ENCODE measurements at regions not wholly inside any gene's neighbourhood (a gene's known extent, or its start where the extent isn't known, plus 50 kb on each side); places are given as distances from the start of the nearest gene placed in this dataset.

DNA sequence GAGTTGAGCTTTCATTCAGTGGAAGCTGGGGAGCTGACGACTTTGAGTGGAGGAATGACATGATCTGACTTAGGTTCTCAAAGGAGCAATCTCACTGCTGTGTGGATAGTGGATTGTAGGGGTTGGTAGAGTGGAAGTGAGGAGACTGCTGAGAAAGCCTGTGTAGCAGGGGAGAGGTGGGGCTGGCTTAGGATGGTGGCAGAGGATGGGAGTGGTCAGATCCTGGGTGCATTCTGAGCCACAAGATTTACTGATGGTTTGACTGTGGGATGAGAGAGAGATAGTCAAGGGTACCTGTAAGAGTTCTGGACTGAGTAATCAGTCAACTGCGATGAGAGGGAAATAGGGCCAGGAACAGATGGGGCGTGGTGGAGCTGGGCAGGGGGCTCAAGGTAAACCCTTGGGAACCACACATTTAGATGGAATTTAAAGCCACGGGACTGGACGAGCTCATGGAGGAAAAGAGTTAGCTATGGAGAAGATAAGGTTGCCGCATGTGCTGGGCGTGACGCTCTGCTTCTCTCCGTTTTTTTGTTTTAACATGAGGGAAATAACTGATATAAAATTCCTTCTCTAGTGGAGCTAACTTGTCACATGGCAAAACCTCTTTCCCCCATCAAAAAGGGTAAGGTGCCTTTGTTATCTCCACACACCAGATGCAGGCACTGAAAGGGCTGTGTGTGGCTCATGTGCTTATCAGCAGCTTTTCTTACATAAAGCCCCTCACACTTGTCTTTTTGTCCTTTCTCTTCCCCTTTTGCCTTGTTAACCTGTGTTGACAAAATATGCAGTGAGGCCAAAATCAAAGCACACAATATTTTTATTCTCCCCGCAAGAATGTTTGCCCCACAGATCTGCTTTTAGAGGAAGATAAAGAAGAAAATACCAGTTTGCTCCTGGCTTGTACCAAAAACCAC lies 379.8 kb downstream of the TSN start:
- Histone ChIP-seq H3K27me3 (replicated peaks) (0 out of 2 replicates have a peak, but pooled peaks cover under 1% of the 10 kb centered on the region), H3K4me1 (replicated peaks) (no peaks in the 10 kb centered on the region), H3K4me3 (no peak overlapping the region), H3K36me3 (no peaks in the 10 kb centered on the region), H3K27ac (no peak overlapping the region), H3K9me3 (replicated peaks) (no peaks in the 10 kb centered on the region; the same call in 1 of the 2 replicates)
- no peak for DNase-seq (ENCODE audit: low read depth in 1 of 2, low spot score in 2 of 2)

- Histone ChIP-seq H3K9me3 (replicated peaks) (no peaks in the 10 kb centered on the region; the same call in 1 of the 2 replicates), H3K27ac (no peak overlapping the region)
Observed at GRCh38 chr2:122136056-122136455, 380.6 kb downstream of the TSN start.

GRCh38 chr2:122138561-122138960 lies 383.1 kb downstream of the TSN start:
- H3K9me3 ChIP-seq (replicated peaks): no peaks in the 10 kb centered on the region
- 0 out of 2 replicates have a peak, but pooled peaks cover 4% of the 10 kb centered on the region for H3K27me3 ChIP-seq (replicated peaks)
- no peak for DNase-seq (ENCODE audit: low read depth in 1 of 2, low spot score in 2 of 2)
- H3K4me3 ChIP-seq: no peak overlapping the region
- no peaks in the 10 kb centered on the region for H3K4me1 ChIP-seq (replicated peaks)
- H3K27ac ChIP-seq: no peak overlapping the region
- H3K36me3 ChIP-seq: no peaks in the 10 kb centered on the region

More at GRCh38 chr2:122136056-122136455, 380.6 kb downstream of the TSN start:
- no peaks in the 10 kb centered on the region for H3K4me1 ChIP-seq (replicated peaks)
- no peaks in the 10 kb centered on the region for H3K36me3 ChIP-seq
- no peak for DNase-seq (ENCODE audit: low read depth in 1 of 2, low spot score in 2 of 2)
- no peak overlapping the region for H3K4me3 ChIP-seq
- 0 out of 2 replicates have a peak, but pooled peaks cover 4% of the 10 kb centered on the region for H3K27me3 ChIP-seq (replicated peaks)

- H3K9me3 ChIP-seq (replicated peaks): no peaks in the 10 kb centered on the region
- no peaks in the 10 kb centered on the region for H3K36me3 ChIP-seq
- no peak for DNase-seq (ENCODE audit: low read depth in 1 of 2, low spot score in 2 of 2)
- H3K27ac ChIP-seq: no peak overlapping the region
- no peaks in the 10 kb centered on the region for H3K4me1 ChIP-seq (replicated peaks)
- H3K27me3 ChIP-seq (replicated peaks): 0 out of 2 replicates have a peak, but pooled peaks cover 4% of the 10 kb centered on the region
- H3K4me3 ChIP-seq: no peak overlapping the region
Observed at GRCh38 chr2:122139739-122140420, 384.4 kb downstream of the TSN start.

- H3K36me3 ChIP-seq: no peaks in the 10 kb centered on the region
- no peak for DNase-seq (ENCODE audit: low read depth in 1 of 2, low spot score in 2 of 2)
- no peaks in the 10 kb centered on the region for H3K4me1 ChIP-seq (replicated peaks)
- no peak overlapping the region for H3K4me3 ChIP-seq
- H3K9me3 ChIP-seq (replicated peaks): no peaks in the 10 kb centered on the region
- H3K27ac ChIP-seq: no peak overlapping the region
- H3K27me3 ChIP-seq (replicated peaks): 0 out of 2 replicates have a peak, but pooled peaks cover 4% of the 10 kb centered on the region
Observed at GRCh38 chr2:122144884-122145283, 389.4 kb downstream of the TSN start.

GRCh38 chr2:122145856-122146255 lies 390.4 kb downstream of the TSN start:
- DNase-seq (ENCODE audit: low read depth in 1 of 2, low spot score in 2 of 2): no peak
- H3K4me1 ChIP-seq (replicated peaks): no peaks in the 10 kb centered on the region
- no peak overlapping the region for H3K27ac ChIP-seq
- H3K4me3 ChIP-seq: no peak overlapping the region
- H3K36me3 ChIP-seq: no peaks in the 10 kb centered on the region
- no peaks in the 10 kb centered on the region for H3K27me3 ChIP-seq (replicated peaks)
- H3K9me3 ChIP-seq (replicated peaks): no peaks in the 10 kb centered on the region

- Histone ChIP-seq H3K4me1 (replicated peaks) (no peaks in the 10 kb centered on the region), H3K36me3 (no peaks in the 10 kb centered on the region), H3K4me3 (no peak overlapping the region), H3K27ac (no peak overlapping the region), H3K9me3 (replicated peaks) (no peaks in the 10 kb centered on the region), H3K27me3 (replicated peaks) (no peaks in the 10 kb centered on the region)
- DNase-seq (ENCODE audit: low read depth in 1 of 2, low spot score in 2 of 2): no peak
Observed at GRCh38 chr2:122148128-122148767, 392.8 kb downstream of the TSN start.

- H3K4me1 ChIP-seq (replicated peaks): no peaks in the 10 kb centered on the region
- H3K27me3 ChIP-seq (replicated peaks): no peaks in the 10 kb centered on the region
- no peak overlapping the region for H3K4me3 ChIP-seq
- no peak overlapping the region for H3K27ac ChIP-seq
- no peak for DNase-seq (ENCODE audit: low read depth in 1 of 2, low spot score in 2 of 2)
- H3K9me3 ChIP-seq (replicated peaks): no peaks in the 10 kb centered on the region
- no peaks in the 10 kb centered on the region for H3K36me3 ChIP-seq
Observed at GRCh38 chr2:122150524-122151280, 395.3 kb downstream of the TSN start.

GRCh38 chr2:122152571-122152970 lies 397.1 kb downstream of the TSN start:
- Histone ChIP-seq H3K27me3 (replicated peaks) (peaks cover 6% of the 10 kb centered on the region; the same call in 1 of the 2 replicates), H3K4me1 (replicated peaks) (no peaks in the 10 kb centered on the region), H3K27ac (no peak overlapping the region), H3K36me3 (no peaks in the 10 kb centered on the region), H3K9me3 (replicated peaks) (peaks cover 2% of the 10 kb centered on the region; the same call in 1 of the 2 replicates), H3K4me3 (no peak overlapping the region)
- DNase-seq (ENCODE audit: low read depth in 1 of 2, low spot score in 2 of 2): no peak

- H3K36me3 ChIP-seq: no peaks in the 10 kb centered on the region
- no peak overlapping the region for H3K4me3 ChIP-seq
- DNase-seq (ENCODE audit: low read depth in 1 of 2, low spot score in 2 of 2): no peak
Observed at GRCh38 chr2:122156176-122156890, 400.9 kb downstream of the TSN start.

GRCh38 chr2:122157158-122157557 lies 401.7 kb downstream of the TSN start:
- H3K9me3 ChIP-seq (replicated peaks): peaks cover 2% of the 10 kb centered on the region; the same call in 1 of the 2 replicates
- no peak overlapping the region for H3K27ac ChIP-seq
- DNase-seq (ENCODE audit: low read depth in 1 of 2, low spot score in 2 of 2): no peak
- H3K4me1 ChIP-seq (replicated peaks): no peaks in the 10 kb centered on the region
- H3K27me3 ChIP-seq (replicated peaks): peaks cover 13% of the 10 kb centered on the region
- no peak overlapping the region for H3K4me3 ChIP-seq
- no peaks in the 10 kb centered on the region for H3K36me3 ChIP-seq

More at GRCh38 chr2:122156176-122156890, 400.9 kb downstream of the TSN start:
- peaks cover 2% of the 10 kb centered on the region; the same call in 1 of the 2 replicates for H3K9me3 ChIP-seq (replicated peaks)
- no peak overlapping the region for H3K27ac ChIP-seq
- no peaks in the 10 kb centered on the region for H3K4me1 ChIP-seq (replicated peaks)
- H3K27me3 ChIP-seq (replicated peaks): peaks cover 13% of the 10 kb centered on the region

DNA sequence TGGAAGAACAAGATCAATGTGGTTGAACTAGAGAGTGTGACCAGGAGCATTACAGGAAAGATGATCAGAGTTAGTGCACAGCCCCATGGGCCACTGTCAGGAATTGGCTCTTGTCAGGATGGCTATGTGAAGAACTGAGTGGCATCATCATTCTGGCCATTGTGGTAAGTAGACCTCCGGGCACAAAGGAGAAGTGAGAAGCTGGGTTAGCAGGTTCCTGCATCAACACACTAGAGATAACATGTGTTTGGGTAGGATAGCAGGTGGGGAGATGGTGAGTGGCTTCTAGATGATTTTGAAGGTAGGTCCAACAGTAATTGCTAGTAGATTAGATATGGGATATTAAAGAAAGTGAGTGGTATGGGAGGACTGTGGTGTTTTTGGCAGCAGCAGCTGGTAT lies 408.2 kb downstream of the TSN start:
- DNase-seq (ENCODE audit: low read depth in 1 of 2, low spot score in 2 of 2): no peak
- Histone ChIP-seq H3K27me3 (replicated peaks) (peaks cover 7% of the 10 kb centered on the region), H3K27ac (no peak overlapping the region), H3K4me3 (no peak overlapping the region), H3K9me3 (replicated peaks) (no peaks in the 10 kb centered on the region), H3K36me3 (no peaks in the 10 kb centered on the region), H3K4me1 (replicated peaks) (no peaks in the 10 kb centered on the region)

All from SJSA1 (cell line).